DND-41 (cell line): ENCODE measurements at regions not wholly inside any gene's neighbourhood (a gene's known extent, or its start where the extent isn't known, plus 50 kb on each side); places are given as distances from the start of the nearest gene placed in this dataset.

Experiments
- ATAC-seq: fragments of 200-7000 bp; cut with Tn5 transposase; 3 replicates; pipeline ENCODE4 v1.9.1; 2021; ENCODE audit warnings: low read depth; ENCODE audit not compliant: insufficient read depth
- DNase-seq: peaks from one replicate; pipeline ENCODE4 v3.0.0-alpha.2; 2020
- H2AFZ ChIP-seq: 2 replicates; pipeline ENCODE4 v1.6.0; 2012; ENCODE audit warnings: low read depth, low read length
- H3K27ac ChIP-seq: 2 replicates; pipeline ENCODE4 v1.5.1; 2012; ENCODE audit warnings: low read length, inconsistent platforms
- H3K27me3 ChIP-seq: fragments of 200-600 bp; sonication (generic); 2 replicates; pipeline ENCODE4 v1.6.0; 2012; ENCODE audit warnings: low read length, mild to moderate bottlenecking, inconsistent platforms; ENCODE audit not compliant: insufficient read depth, poor library complexity
- H3K36me3 ChIP-seq: 2 replicates; pipeline ENCODE4 v1.5.1; 2012; ENCODE audit warnings: low read length, inconsistent platforms; ENCODE audit not compliant: insufficient read depth
- H3K4me1 ChIP-seq: 2 replicates; pipeline ENCODE4 v1.5.1; 2012; ENCODE audit warnings: mild to moderate bottlenecking, low read length; ENCODE audit not compliant: insufficient read depth
- H3K4me2 ChIP-seq: 2 replicates; pipeline ENCODE4 v1.6.0; 2012; ENCODE audit warnings: mild to moderate bottlenecking, moderate library complexity, low read length, inconsistent platforms; ENCODE audit not compliant: insufficient read depth
- H3K4me3 ChIP-seq, 2 experiments: fragments of 200-600 bp in 1 of 2; shearing (Covaris generic) in 1 of 2; 2 replicates each; pipeline ENCODE4 v1.5.1; 2012 to 2016; ENCODE audit warnings: inconsistent platforms in 2 of 2, low read length in 2 of 2, mild to moderate bottlenecking in 2 of 2, low read depth in 1 of 2, moderate library complexity in 1 of 2
- H3K79me2 ChIP-seq: 2 replicates; pipeline ENCODE4 v1.6.0; 2012; ENCODE audit warnings: low read length, inconsistent platforms; ENCODE audit not compliant: insufficient read depth
- H3K9ac ChIP-seq: 2 replicates; pipeline ENCODE4 v1.6.0; 2012; ENCODE audit warnings: low read depth, mild to moderate bottlenecking, inconsistent platforms, low read length, moderate library complexity
- H3K9me3 ChIP-seq: 2 replicates; pipeline ENCODE4 v1.5.1; 2012; ENCODE audit warnings: low read length, moderate library complexity, mild to moderate bottlenecking, inconsistent platforms; ENCODE audit not compliant: insufficient read depth, severe bottlenecking
- H4K20me1 ChIP-seq: 2 replicates; pipeline ENCODE4 v1.6.0; 2012; ENCODE audit warnings: low read length; ENCODE audit not compliant: insufficient read depth
- EZH2 ChIP-seq: IDR thresholded peaks from 3 replicates; pipeline ENCODE4 v1.6.1; 2012; ENCODE audit warnings: borderline replicate concordance, low read depth, mild to moderate bottlenecking, moderate library complexity, low read length, inconsistent platforms; ENCODE audit not compliant: severe bottlenecking
- TF ChIP-seq, protein P1 (sequence below): IDR thresholded peaks from 2 replicates; pipeline ENCODE4 v1.5.1; 2012; ENCODE audit warnings: borderline replicate concordance, low read length, moderate library complexity, mild to moderate bottlenecking; ENCODE audit not compliant: poor library complexity, severe bottlenecking; ENCODE audit errors: extremely low read depth

DNA sequence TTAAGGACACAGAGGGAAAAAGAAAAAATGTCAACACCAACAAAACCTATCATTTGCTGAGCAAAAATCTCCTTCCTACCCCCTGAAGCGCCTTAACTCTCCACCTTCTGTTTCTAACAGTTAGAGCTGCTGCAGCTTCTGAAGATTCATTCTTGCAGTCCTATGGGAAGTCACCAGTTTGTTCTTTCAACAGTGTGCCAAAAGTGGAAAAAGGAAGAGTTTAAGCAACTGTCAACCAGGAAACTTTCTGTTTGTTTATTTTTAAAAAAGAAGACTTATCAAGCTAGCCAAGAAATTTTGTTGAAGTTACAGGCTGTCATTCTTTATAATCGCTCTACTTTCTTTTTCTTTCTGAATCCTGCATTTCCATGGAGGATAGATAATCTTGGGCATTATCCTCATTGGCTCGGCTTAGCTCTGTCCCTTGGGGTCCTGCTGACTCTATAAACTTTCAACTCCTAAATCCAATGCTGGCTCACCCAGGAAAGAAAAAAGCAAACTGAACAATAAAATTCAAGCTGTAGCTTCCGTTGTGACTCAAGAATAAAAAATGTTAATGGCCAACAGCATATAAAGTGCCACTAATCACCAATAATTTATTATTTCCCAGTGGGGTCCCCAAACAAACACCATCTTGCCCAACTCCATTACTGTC is 172.8 kb upstream of the CITED2 start:
- DNase-seq (no peak), ATAC-seq (no peak)
- Histone ChIP-seq H3K4me2 (no peak overlapping the region), H2AFZ (no peak overlapping the region), H4K20me1 (no peaks in the 10 kb centered on the region), H3K27ac (no peak overlapping the region), H3K9me3 (no peaks in the 10 kb centered on the region), H3K36me3 (no peaks in the 10 kb centered on the region), H3K4me3 (no peak overlapping the region), H3K4me1 (no peaks in the 10 kb centered on the region), H3K27me3 (no peaks in the 10 kb centered on the region), H3K9ac (no peak overlapping the region), H3K79me2 (no peaks in the 10 kb centered on the region)
- no peak for TF ChIP-seq EZH2
- TF ChIP-seq, protein P1, sequence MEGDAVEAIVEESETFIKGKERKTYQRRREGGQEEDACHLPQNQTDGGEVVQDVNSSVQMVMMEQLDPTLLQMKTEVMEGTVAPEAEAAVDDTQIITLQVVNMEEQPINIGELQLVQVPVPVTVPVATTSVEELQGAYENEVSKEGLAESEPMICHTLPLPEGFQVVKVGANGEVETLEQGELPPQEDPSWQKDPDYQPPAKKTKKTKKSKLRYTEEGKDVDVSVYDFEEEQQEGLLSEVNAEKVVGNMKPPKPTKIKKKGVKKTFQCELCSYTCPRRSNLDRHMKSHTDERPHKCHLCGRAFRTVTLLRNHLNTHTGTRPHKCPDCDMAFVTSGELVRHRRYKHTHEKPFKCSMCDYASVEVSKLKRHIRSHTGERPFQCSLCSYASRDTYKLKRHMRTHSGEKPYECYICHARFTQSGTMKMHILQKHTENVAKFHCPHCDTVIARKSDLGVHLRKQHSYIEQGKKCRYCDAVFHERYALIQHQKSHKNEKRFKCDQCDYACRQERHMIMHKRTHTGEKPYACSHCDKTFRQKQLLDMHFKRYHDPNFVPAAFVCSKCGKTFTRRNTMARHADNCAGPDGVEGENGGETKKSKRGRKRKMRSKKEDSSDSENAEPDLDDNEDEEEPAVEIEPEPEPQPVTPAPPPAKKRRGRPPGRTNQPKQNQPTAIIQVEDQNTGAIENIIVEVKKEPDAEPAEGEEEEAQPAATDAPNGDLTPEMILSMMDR = no peak

DNA sequence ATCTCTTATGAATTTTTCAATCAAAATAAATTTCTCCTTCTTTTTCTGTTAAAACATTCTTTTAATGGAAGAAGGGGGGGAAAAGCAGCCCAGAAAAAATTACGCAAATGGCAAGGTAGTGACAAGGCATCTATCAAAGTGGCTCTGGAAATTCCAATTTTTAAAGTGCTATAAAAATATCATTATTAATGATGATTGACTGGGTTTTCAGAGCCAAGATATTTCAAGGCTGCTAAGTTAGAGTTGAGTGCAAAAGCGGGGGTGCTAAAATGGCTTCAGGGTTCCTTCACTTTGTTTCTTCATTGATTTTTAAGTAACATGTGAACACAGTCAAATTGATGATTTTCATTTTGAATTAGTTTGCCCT is 171.6 kb upstream of the CITED2 start:
- H3K9me3 ChIP-seq = no peaks in the 10 kb centered on the region
- H2AFZ ChIP-seq = no peak overlapping the region
- no peaks in the 10 kb centered on the region for H4K20me1 ChIP-seq
- ATAC-seq (no peak), DNase-seq (no peak)
- H3K27ac ChIP-seq = no peak overlapping the region
- no peak overlapping the region for H3K9ac ChIP-seq
- H3K4me3 ChIP-seq = no peak overlapping the region
- no peaks in the 10 kb centered on the region for H3K36me3 ChIP-seq
- no peaks in the 10 kb centered on the region for H3K27me3 ChIP-seq
- H3K4me2 ChIP-seq = no peak overlapping the region
- H3K79me2 ChIP-seq = no peaks in the 10 kb centered on the region
- no peaks in the 10 kb centered on the region for H3K4me1 ChIP-seq
- TF ChIP-seq EZH2 = no peak
- TF ChIP-seq, protein P1 = no peak

DNA sequence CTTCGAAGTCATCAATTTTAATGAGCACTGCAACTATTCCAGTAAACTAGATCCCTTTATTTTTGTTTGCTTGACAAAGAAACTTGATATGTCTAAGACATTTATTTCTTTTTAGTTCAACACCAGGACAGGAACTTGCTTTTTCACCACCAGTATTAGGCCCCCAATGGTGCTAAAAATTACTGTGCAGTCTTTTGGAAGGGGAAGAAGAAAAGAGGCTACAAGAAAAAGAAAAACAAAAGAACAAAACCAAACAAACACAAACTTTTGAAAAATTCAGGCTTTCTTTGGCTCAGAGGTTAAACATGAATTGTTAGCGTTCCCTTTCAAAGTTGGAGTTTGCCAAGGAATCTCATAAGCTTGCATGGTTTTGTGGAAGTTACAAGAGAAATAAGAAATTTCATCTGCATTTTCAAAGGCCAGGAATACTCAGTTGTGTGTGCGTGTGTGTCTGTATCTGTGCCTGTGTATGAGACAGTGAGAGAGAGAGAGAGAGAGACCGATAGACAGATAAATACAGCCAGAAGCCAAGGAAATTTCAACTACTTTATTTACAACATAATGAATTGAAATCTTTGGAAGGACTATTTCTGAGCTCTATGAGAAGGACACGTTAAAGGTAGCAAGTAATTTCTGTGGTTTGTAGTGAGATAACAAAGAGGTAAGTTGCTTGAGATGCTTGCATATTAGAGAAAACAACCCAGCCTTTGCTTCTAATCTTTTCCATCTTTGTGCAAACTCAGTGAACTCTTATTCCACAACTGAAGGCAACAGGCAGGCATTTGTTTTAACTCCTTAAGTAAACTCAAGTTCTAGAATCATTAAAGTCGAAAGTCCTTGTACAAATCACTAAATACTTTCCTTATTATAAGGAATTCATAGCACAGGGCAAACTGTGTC is 171.0 kb upstream of the CITED2 start:
- no peak for TF ChIP-seq EZH2
- TF ChIP-seq, protein P1 = no peak
- Histone ChIP-seq H3K79me2 (no peaks in the 10 kb centered on the region), H3K27ac (no peak overlapping the region), H3K9ac (no peak overlapping the region), H3K36me3 (no peaks in the 10 kb centered on the region), H2AFZ (no peak overlapping the region), H3K4me3 (no peak overlapping the region), H3K4me1 (peaks cover under 1% of the 10 kb centered on the region), H3K27me3 (no peaks in the 10 kb centered on the region), H3K4me2 (no peak overlapping the region), H4K20me1 (no peaks in the 10 kb centered on the region), H3K9me3 (no peaks in the 10 kb centered on the region)
- no peak for DNase-seq
- no peak for ATAC-seq
